ENCODE measurements at regions not wholly inside any gene's neighbourhood (a gene's known extent, or its start where the extent isn't known, plus 50 kb on each side); places are given as distances from the start of the nearest gene placed in this dataset.
A peak's percentile ranks its signal among the peaks of the same experiment; 100 is the strongest.

- no peaks in the 10 kb centered on the region for H3K9me3 ChIP-seq
- TF ChIP-seq CTCF (IDR thresholded peaks at IDR 0.05) = no peak
- H3K4me1 ChIP-seq = peaks cover 0 to 25% (median 13%) of the 10 kb centered on the region in 4 donors
- H3K36me3 ChIP-seq = no peaks in the 10 kb centered on the region
- H3K27me3 ChIP-seq = peaks cover 0 to 8% of the 10 kb centered on the region in 2 donors
- H3K27ac ChIP-seq = no peak overlapping the region
- intact Hi-C loops (cut with DNase I; ENCODE audit: low total_unique reads) = no loop called here
- no peak overlapping the region for H3K4me3 ChIP-seq
- DNase-seq = no peak
Observed at GRCh38 chr11:19321351-19321750, 80.6 kb upstream of the E2F8 start.

- intact Hi-C loops (cut with DNase I; ENCODE audit: low total_unique reads) = no loop called here
- Histone ChIP-seq H3K27ac (no peak overlapping the region), H3K27me3 (peaks cover 0 to 8% of the 10 kb centered on the region in 2 donors), H3K4me3 (no peak overlapping the region), H3K9me3 (no peaks in the 10 kb centered on the region), H3K4me1 (peaks cover 0 to 27% (median 14%) of the 10 kb centered on the region in 4 donors), H3K36me3 (no peaks in the 10 kb centered on the region)
- TF ChIP-seq CTCF (IDR thresholded peaks at IDR 0.05) = no peak
- no peak for DNase-seq
Observed at GRCh38 chr11:19320827-19321226, 80.1 kb upstream of the E2F8 start.

- Histone ChIP-seq H3K4me3 (no peak overlapping the region), H3K4me1 (peaks cover 0 to 26% (median 13%) of the 10 kb centered on the region in 4 donors), H3K9me3 (no peaks in the 10 kb centered on the region), H3K36me3 (no peaks in the 10 kb centered on the region), H3K27ac (no peak overlapping the region), H3K27me3 (no peaks in the 10 kb centered on the region)
- no peak for TF ChIP-seq CTCF (IDR thresholded peaks at IDR 0.05)
- intact Hi-C loops (cut with DNase I; ENCODE audit: low total_unique reads) = no loop called here
- peak; percentile 64 to 73 for DNase-seq
Observed at GRCh38 chr11:19316434-19316833, 75.7 kb upstream of the E2F8 start.

GRCh38 chr11:19315511-19315910 is 74.8 kb upstream of the E2F8 start:
- intact Hi-C loops (cut with DNase I; ENCODE audit: low total_unique reads) = no loop called here
- peaks cover 0 to 7% of the 10 kb centered on the region in 2 donors for H3K27me3 ChIP-seq
- peaks cover 0 to 17% (median 9%) of the 10 kb centered on the region in 4 donors for H3K4me1 ChIP-seq
- no peak for TF ChIP-seq CTCF (IDR thresholded peaks at IDR 0.05)
- no peak overlapping the region for H3K4me3 ChIP-seq
- H3K9me3 ChIP-seq = no peaks in the 10 kb centered on the region
- no peak for DNase-seq
- H3K36me3 ChIP-seq = no peaks in the 10 kb centered on the region
- H3K27ac ChIP-seq = no peak overlapping the region

- no peak for TF ChIP-seq CTCF (IDR thresholded peaks at IDR 0.05)
- DNase-seq = no peak
- H3K9me3 ChIP-seq = no peaks in the 10 kb centered on the region
- no peaks in the 10 kb centered on the region for H3K36me3 ChIP-seq
- no peak overlapping the region for H3K4me3 ChIP-seq
- H3K4me1 ChIP-seq = peaks cover 0 to 17% (median 9%) of the 10 kb centered on the region in 4 donors
- no peak overlapping the region for H3K27ac ChIP-seq
- intact Hi-C loops (cut with DNase I; ENCODE audit: low total_unique reads) = loop anchor here (2.0 kb wide), 1 partner anchor 244 kb away; no protein-coding TSS in a partner anchor
- peaks cover 0 to 8% of the 10 kb centered on the region in 2 donors for H3K27me3 ChIP-seq
Observed at GRCh38 chr11:19313140-19313539, 72.4 kb upstream of the E2F8 start.

Data from tibial artery (tissue), 4 donors.